Kidney (tissue), 13 donors: ENCODE measurements at regions not wholly inside any gene's neighbourhood (a gene's known extent, or its start where the extent isn't known, plus 50 kb on each side); places are given as distances from the start of the nearest gene placed in this dataset.

Experiments used
- DNase-seq, 5 donors: peaks; one replicate each; pipeline ENCODE4 v3.0.0-alpha.2; 2013 to 2020
- FAIRE-seq: peaks from 2 replicates; lab custom pipeline; 2012; peaks lifted over from hg19 to GRCh38; lab: Jason Lieb, UNC
- H3K27ac ChIP-seq, 2 donors: one replicate each; pipeline ENCODE4 v1.7.0; 2013; ENCODE audit warnings: low read depth in 2 of 2, low read length in 2 of 2, inconsistent platforms in 1 of 2
- H3K27me3 ChIP-seq: one replicate; pipeline ENCODE4 v1.7.1; 2013; ENCODE audit warnings: low read length, inconsistent platforms; ENCODE audit not compliant: control insufficient read depth, insufficient read depth
- H3K36me3 ChIP-seq, 3 donors: one replicate each; pipeline versions ENCODE4 v1.7.0 to v1.7.1; 2013; ENCODE audit warnings: low read length in 3 of 3, control low read depth in 1 of 3, inconsistent platforms in 1 of 3; ENCODE audit not compliant: insufficient read depth in 3 of 3, control insufficient read depth in 2 of 3
- H3K4me1 ChIP-seq, 3 donors: one replicate each; pipeline versions ENCODE4 v1.7.0 to v1.7.1; 2013; ENCODE audit warnings: low read length in 3 of 3, inconsistent platforms in 1 of 3, low read depth in 1 of 3; ENCODE audit not compliant: control insufficient read depth in 2 of 3, insufficient read depth in 2 of 3
- H3K4me3 ChIP-seq, 3 donors: one replicate each; pipeline versions ENCODE4 v1.7.0 to v1.8.1; 2013; ENCODE audit warnings: low read length in 3 of 3, control low read depth in 1 of 3, inconsistent platforms in 1 of 3
- H3K9ac ChIP-seq, 3 donors: one replicate each; pipeline versions ENCODE4 v1.7.0 to v1.7.1; 2013; ENCODE audit warnings: low read length in 3 of 3, control low read depth in 1 of 3, inconsistent platforms in 1 of 3
- H3K9me3 ChIP-seq, 3 donors: one replicate each; pipeline versions ENCODE4 v1.7.0 to v1.7.1; 2013; ENCODE audit warnings: low read length in 3 of 3, control low read depth in 1 of 3, inconsistent platforms in 1 of 3; ENCODE audit not compliant: control insufficient read depth in 2 of 3, insufficient read depth in 1 of 3
- intact Hi-C: fragments of 100-400 bp; cut with DNase I; formaldehyde crosslinking; loops from one replicate; pipeline ENCODE4 v1.11.1; 2022
- TF ChIP-seq, protein P1 (sequence below): IDR thresholded peaks from 3 replicates; pipeline ENCODE4 v1.5.1; 2012; ENCODE audit warnings: mild to moderate bottlenecking, moderate library complexity, borderline replicate concordance; ENCODE audit not compliant: insufficient read depth; ENCODE audit errors: extremely low read depth
- donor health status: control.
- donor health status: control.
- donor health status: control.
- donor health status: control.
- donor health status: control.
- donor health status: DM: yes; HTN: yes; CAD: no.
- donor health status: Normal renal cell carcinoma (clear cell type).

GRCh38 chr1:157400766-157401165 is 151.5 kb downstream of the FCRL5 start:
- H3K27ac ChIP-seq, result no peak overlapping the region
- no peaks in the 10 kb centered on the region for H3K36me3 ChIP-seq
- peak in 4 of 5 donors; percentile 6 to 49 (median 35) for DNase-seq
- TF ChIP-seq, protein P1, sequence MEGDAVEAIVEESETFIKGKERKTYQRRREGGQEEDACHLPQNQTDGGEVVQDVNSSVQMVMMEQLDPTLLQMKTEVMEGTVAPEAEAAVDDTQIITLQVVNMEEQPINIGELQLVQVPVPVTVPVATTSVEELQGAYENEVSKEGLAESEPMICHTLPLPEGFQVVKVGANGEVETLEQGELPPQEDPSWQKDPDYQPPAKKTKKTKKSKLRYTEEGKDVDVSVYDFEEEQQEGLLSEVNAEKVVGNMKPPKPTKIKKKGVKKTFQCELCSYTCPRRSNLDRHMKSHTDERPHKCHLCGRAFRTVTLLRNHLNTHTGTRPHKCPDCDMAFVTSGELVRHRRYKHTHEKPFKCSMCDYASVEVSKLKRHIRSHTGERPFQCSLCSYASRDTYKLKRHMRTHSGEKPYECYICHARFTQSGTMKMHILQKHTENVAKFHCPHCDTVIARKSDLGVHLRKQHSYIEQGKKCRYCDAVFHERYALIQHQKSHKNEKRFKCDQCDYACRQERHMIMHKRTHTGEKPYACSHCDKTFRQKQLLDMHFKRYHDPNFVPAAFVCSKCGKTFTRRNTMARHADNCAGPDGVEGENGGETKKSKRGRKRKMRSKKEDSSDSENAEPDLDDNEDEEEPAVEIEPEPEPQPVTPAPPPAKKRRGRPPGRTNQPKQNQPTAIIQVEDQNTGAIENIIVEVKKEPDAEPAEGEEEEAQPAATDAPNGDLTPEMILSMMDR, result no peak
- H3K9ac ChIP-seq, result no peak overlapping the region
- no peak overlapping the region for H3K4me3 ChIP-seq
- no peak for FAIRE-seq
- no peaks in the 10 kb centered on the region for H3K9me3 ChIP-seq
- intact Hi-C loops, result no loop called here
- H3K27me3 ChIP-seq, result no peaks in the 10 kb centered on the region
- H3K4me1 ChIP-seq, result no peaks in the 10 kb centered on the region

DNA sequence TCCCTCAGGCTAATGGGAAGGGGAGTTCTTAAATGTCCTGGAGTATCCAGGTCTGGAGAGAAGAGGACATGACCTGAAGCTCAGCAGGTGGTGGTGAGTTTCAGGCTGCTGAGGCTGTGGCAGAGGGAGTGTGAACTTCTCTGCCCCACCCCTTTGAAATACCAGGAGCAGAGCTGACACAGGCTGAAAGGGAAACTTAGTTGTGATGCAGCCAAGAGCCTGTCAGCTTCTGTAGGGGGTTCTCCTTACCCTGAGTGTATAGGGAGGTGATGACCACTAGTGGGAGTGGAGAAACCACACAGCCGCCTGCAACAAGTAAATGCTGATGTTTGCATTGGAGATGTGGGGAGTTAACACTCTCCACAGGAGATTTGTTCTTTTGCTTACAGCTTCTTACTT is 152.3 kb downstream of the FCRL5 start:
- Histone ChIP-seq H3K27me3 (no peaks in the 10 kb centered on the region), H3K9ac (no peak overlapping the region), H3K36me3 (no peaks in the 10 kb centered on the region), H3K4me3 (no peak overlapping the region), H3K4me1 (no peaks in the 10 kb centered on the region), H3K9me3 (no peaks in the 10 kb centered on the region), H3K27ac (no peak overlapping the region)
- intact Hi-C loops, result no loop called here
- TF ChIP-seq, protein P1, result no peak
- DNase-seq (peak in 2 of 5 donors; percentile 18 to 25), FAIRE-seq (no peak)

- no peaks in the 10 kb centered on the region for H3K9me3 ChIP-seq
- intact Hi-C loops, result no loop called here
- H3K4me1 ChIP-seq, result no peaks in the 10 kb centered on the region
- H3K9ac ChIP-seq, result no peak overlapping the region
- TF ChIP-seq, protein P1, result no peak
- no peaks in the 10 kb centered on the region for H3K27me3 ChIP-seq
- no peaks in the 10 kb centered on the region for H3K36me3 ChIP-seq
- no peak overlapping the region for H3K4me3 ChIP-seq
- DNase-seq, result no peak
- H3K27ac ChIP-seq, result no peak overlapping the region
- no peak for FAIRE-seq
Measured at GRCh38 chr1:157399343-157399983, 152.9 kb downstream of the FCRL5 start.

DNA sequence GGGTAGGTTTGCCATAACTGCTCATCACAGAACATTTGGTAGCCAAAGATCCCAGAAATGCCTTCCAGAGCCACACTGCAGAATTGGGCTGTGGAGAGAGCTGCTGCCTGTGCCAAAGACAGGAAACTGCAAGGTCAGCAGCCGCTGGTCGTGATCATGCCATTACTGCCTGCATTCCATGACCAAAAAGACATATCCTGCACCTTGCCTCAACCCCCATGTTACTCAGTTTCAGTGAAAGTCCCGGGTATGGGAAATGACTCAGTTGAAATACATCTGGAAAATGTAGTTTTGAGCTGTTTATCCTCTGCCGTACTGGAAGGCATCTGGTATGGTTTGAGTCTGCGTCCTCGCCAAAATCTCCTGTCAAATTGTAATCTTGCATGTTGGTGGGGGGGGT is 161.7 kb downstream of the FCRL5 start:
- TF ChIP-seq, protein P1, result no peak
- intact Hi-C loops, result no loop called here
- peaks cover 0 to 2% (median 0%) of the 10 kb centered on the region in 3 donors for H3K4me1 ChIP-seq
- no peak overlapping the region for H3K4me3 ChIP-seq
- H3K36me3 ChIP-seq, result no peaks in the 10 kb centered on the region
- H3K27ac ChIP-seq, result no peak overlapping the region
- no peaks in the 10 kb centered on the region for H3K27me3 ChIP-seq
- no peaks in the 10 kb centered on the region for H3K9me3 ChIP-seq
- DNase-seq (no peak), FAIRE-seq (no peak)
- no peak overlapping the region for H3K9ac ChIP-seq
